ENCODE measurements at regions not wholly inside any gene's neighbourhood (a gene's known extent, or its start where the extent isn't known, plus 50 kb on each side); places are given as distances from the start of the nearest gene placed in this dataset.

- TF ChIP-seq, protein P1, sequence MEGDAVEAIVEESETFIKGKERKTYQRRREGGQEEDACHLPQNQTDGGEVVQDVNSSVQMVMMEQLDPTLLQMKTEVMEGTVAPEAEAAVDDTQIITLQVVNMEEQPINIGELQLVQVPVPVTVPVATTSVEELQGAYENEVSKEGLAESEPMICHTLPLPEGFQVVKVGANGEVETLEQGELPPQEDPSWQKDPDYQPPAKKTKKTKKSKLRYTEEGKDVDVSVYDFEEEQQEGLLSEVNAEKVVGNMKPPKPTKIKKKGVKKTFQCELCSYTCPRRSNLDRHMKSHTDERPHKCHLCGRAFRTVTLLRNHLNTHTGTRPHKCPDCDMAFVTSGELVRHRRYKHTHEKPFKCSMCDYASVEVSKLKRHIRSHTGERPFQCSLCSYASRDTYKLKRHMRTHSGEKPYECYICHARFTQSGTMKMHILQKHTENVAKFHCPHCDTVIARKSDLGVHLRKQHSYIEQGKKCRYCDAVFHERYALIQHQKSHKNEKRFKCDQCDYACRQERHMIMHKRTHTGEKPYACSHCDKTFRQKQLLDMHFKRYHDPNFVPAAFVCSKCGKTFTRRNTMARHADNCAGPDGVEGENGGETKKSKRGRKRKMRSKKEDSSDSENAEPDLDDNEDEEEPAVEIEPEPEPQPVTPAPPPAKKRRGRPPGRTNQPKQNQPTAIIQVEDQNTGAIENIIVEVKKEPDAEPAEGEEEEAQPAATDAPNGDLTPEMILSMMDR (IDR thresholded peaks at IDR 0.05): no peak
- TF ChIP-seq POLR2AphosphoS5 (IDR thresholded peaks at IDR 0.05): no peak
These were observed 334.9 kb upstream of the TBC1D5 start for GRCh38 chr3:18077128-18077840.

All from suprapubic skin (tissue), 3 donors.